ENCODE measurements at regions not wholly inside any gene's neighbourhood (a gene's known extent, or its start where the extent isn't known, plus 50 kb on each side); places are given as distances from the start of the nearest gene placed in this dataset.

DNA sequence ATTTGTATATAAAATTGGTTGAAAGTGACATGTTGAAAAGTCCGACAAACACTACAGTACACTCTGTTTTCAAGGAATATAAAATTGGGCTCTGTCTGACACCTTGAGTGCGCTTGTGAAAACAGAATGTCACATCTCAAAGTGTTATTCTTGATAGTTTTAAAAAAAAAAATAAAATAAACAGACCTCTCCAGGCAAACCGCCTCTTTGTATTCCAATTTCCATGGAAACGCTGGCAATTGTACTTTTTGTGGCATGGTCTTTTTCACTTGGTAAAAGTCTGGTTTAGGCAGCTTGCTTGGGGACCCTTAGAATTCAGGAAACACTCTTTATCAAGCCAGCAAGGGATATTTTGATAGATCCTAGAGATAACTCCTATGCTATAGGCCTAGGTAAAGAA is 302.5 kb downstream of the RAB28 start:
- TF ChIP-seq POLR2AphosphoS5 (IDR thresholded peaks at IDR 0.05; ENCODE audit: low read depth, low read length): no peak
- TF ChIP-seq, protein P1, sequence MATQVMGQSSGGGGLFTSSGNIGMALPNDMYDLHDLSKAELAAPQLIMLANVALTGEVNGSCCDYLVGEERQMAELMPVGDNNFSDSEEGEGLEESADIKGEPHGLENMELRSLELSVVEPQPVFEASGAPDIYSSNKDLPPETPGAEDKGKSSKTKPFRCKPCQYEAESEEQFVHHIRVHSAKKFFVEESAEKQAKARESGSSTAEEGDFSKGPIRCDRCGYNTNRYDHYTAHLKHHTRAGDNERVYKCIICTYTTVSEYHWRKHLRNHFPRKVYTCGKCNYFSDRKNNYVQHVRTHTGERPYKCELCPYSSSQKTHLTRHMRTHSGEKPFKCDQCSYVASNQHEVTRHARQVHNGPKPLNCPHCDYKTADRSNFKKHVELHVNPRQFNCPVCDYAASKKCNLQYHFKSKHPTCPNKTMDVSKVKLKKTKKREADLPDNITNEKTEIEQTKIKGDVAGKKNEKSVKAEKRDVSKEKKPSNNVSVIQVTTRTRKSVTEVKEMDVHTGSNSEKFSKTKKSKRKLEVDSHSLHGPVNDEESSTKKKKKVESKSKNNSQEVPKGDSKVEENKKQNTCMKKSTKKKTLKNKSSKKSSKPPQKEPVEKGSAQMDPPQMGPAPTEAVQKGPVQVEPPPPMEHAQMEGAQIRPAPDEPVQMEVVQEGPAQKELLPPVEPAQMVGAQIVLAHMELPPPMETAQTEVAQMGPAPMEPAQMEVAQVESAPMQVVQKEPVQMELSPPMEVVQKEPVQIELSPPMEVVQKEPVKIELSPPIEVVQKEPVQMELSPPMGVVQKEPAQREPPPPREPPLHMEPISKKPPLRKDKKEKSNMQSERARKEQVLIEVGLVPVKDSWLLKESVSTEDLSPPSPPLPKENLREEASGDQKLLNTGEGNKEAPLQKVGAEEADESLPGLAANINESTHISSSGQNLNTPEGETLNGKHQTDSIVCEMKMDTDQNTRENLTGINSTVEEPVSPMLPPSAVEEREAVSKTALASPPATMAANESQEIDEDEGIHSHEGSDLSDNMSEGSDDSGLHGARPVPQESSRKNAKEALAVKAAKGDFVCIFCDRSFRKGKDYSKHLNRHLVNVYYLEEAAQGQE (IDR thresholded peaks at IDR 0.05; ENCODE audit: low read depth): no peak
- TF ChIP-seq JUND (IDR thresholded peaks at IDR 0.05): no peak
- no peak for TF ChIP-seq ZBTB33 (IDR thresholded peaks at IDR 0.05; ENCODE audit: extremely low read depth, insufficient replicate concordance, low read length)
- no peak for TF ChIP-seq CBX3 (IDR thresholded peaks at IDR 0.05; ENCODE audit: low read depth)
- TF ChIP-seq EZH2phosphoT487 (IDR thresholded peaks at IDR 0.05; ENCODE audit: borderline replicate concordance): no peak
- no peak for TF ChIP-seq ZNF274 (IDR thresholded peaks at IDR 0.05; ENCODE audit: low read depth, low read length)
- TF ChIP-seq TCF7L2 (IDR thresholded peaks at IDR 0.05; ENCODE audit: borderline replicate concordance, extremely low read depth, insufficient read depth, insufficient read length): no peak
- no peak for TF ChIP-seq FOSL1 (IDR thresholded peaks at IDR 0.05; ENCODE audit: low read depth)
- TF ChIP-seq SP1 (IDR thresholded peaks at IDR 0.05; ENCODE audit: low read depth): no peak
- Histone ChIP-seq H3K4me1 (ENCODE audit: control insufficient read depth in 1 of 2, insufficient read depth in 2 of 2, low read length in 2 of 2) (no peaks in the 10 kb centered on the region), H3K4me3 (replicated peaks in 1 of 2; ENCODE audit: low read depth in 1 of 2, low read length in 2 of 2) (no peak overlapping the region), H3K27me3 (ENCODE audit: insufficient read depth, low read length) (no peaks in the 10 kb centered on the region), H3K4me2 (ENCODE audit: low read length) (no peak overlapping the region), H3K36me3 (ENCODE audit: control insufficient read depth in 1 of 2, insufficient read depth in 2 of 2, low read length in 2 of 2) (no peaks in the 10 kb centered on the region), H3K9me2 (ENCODE audit: insufficient read depth) (no peaks in the 10 kb centered on the region), H4K20me1 (ENCODE audit: insufficient read depth) (no peaks in the 10 kb centered on the region), H3K9me3 (ENCODE audit: control insufficient read depth in 1 of 2, insufficient read depth in 1 of 2, low read depth in 1 of 2, low read length in 2 of 2) (no peaks in the 10 kb centered on the region), H3K27ac (ENCODE audit: low read depth, low read length) (no peak overlapping the region), H3K79me2 (ENCODE audit: insufficient read depth, low read length) (no peaks in the 10 kb centered on the region), H3K9ac (ENCODE audit: low read length) (no peak overlapping the region), H2AFZ (ENCODE audit: low read depth, low read length, poor library complexity, severe bottlenecking) (no peak overlapping the region)
- ATAC-seq (no peak), DNase-seq (ENCODE audit: low read depth, low spot score) (no peak)
- ChIA-PET RAD21 (ENCODE audit: low non-redundant PET in 1 of 2, low total read pairs in 2 of 2, uncharacterized antibody in 2 of 2, unreplicated experiment in 2 of 2) (no interaction called here), CTCF (no interaction called here), POLR2A (no interaction called here)
- intact Hi-C loops (cut with micrococcal nuclease): no loop called here
- BruUV-seq (replicated peaks): no TSS peak
